H9 (cell line): ENCODE measurements at regions not wholly inside any gene's neighbourhood (a gene's known extent, or its start where the extent isn't known, plus 50 kb on each side); places are given as distances from the start of the nearest gene placed in this dataset.

Experiments used
- DNase-seq: peaks from one replicate; pipeline ENCODE4 v3.0.0-alpha.2; 2017
- H2AFZ ChIP-seq: one replicate; pipeline ENCODE4 v1.6.1; 2013; ENCODE audit warnings: mild to moderate bottlenecking, low read length, control low read depth, moderate library complexity
- H2AK5ac ChIP-seq: 2 replicates; pipeline ENCODE4 v1.6.1; 2013; ENCODE audit warnings: low read length, control low read depth, mixed read lengths; ENCODE audit not compliant: insufficient read length
- H2BK120ac ChIP-seq: one replicate; pipeline ENCODE4 v1.6.1; 2013; ENCODE audit warnings: low read depth, mild to moderate bottlenecking, low read length, control low read depth, inconsistent platforms; ENCODE audit not compliant: poor library complexity, severe bottlenecking
- H2BK12ac ChIP-seq: 2 replicates; pipeline ENCODE4 v1.6.1; 2013; ENCODE audit warnings: low read length, control low read depth, mixed read lengths, low read depth; ENCODE audit not compliant: insufficient read length
- H2BK15ac ChIP-seq: 2 replicates; pipeline ENCODE4 v1.6.1; 2013; ENCODE audit warnings: low read depth, low read length, control low read depth
- H2BK20ac ChIP-seq: one replicate; pipeline ENCODE4 v1.6.1; 2013; ENCODE audit warnings: low read depth, mild to moderate bottlenecking, low read length, control low read depth, inconsistent platforms; ENCODE audit not compliant: poor library complexity, severe bottlenecking
- H2BK5ac ChIP-seq: 2 replicates; pipeline ENCODE4 v1.6.1; 2013; ENCODE audit warnings: low read length, control low read depth, mixed read lengths; ENCODE audit not compliant: insufficient read length
- H3K14ac ChIP-seq: 2 replicates; pipeline ENCODE4 v1.6.1; 2013; ENCODE audit warnings: low read length, control low read depth; ENCODE audit not compliant: insufficient read depth
- H3K18ac ChIP-seq: 2 replicates; pipeline ENCODE4 v1.6.1; 2013; ENCODE audit warnings: low read depth, mild to moderate bottlenecking, mixed read lengths, low read length, control low read depth; ENCODE audit not compliant: insufficient read length
- H3K23ac ChIP-seq: 2 replicates; pipeline ENCODE4 v1.6.1; 2013; ENCODE audit warnings: low read length, control low read depth, mixed read lengths, low read depth; ENCODE audit not compliant: insufficient read length
- H3K23me2 ChIP-seq: 2 replicates; pipeline ENCODE4 v1.6.1; 2013; ENCODE audit warnings: low read depth, mild to moderate bottlenecking, mixed read lengths, low read length, control low read depth; ENCODE audit not compliant: insufficient read length, poor library complexity, severe bottlenecking
- H3K27ac ChIP-seq: 2 replicates; pipeline ENCODE4 v1.5.1; 2013; ENCODE audit warnings: low read length, control low read depth, mixed read lengths, low read depth; ENCODE audit not compliant: insufficient read length
- H3K27me3 ChIP-seq: 2 replicates; pipeline ENCODE4 v1.6.1; 2013; ENCODE audit warnings: low read length, control low read depth, inconsistent platforms; ENCODE audit not compliant: insufficient read depth
- H3K4ac ChIP-seq: 2 replicates; pipeline ENCODE4 v1.6.1; 2013; ENCODE audit warnings: low read depth, mild to moderate bottlenecking, control low read depth, inconsistent platforms, low read length, moderate library complexity
- H3K4me1 ChIP-seq: 2 replicates; pipeline ENCODE4 v1.6.1; 2013; ENCODE audit warnings: low read length, control low read depth, inconsistent platforms; ENCODE audit not compliant: insufficient read depth
- H3K4me2 ChIP-seq: 2 replicates; pipeline ENCODE4 v1.6.1; 2013; ENCODE audit warnings: low read length, control low read depth, mixed read lengths; ENCODE audit not compliant: insufficient read length, insufficient read depth
- H3K56ac ChIP-seq: 2 replicates; pipeline ENCODE4 v1.6.1; 2013; ENCODE audit warnings: low read depth, mild to moderate bottlenecking, mixed read lengths, low read length, control low read depth; ENCODE audit not compliant: insufficient read length
- H3K79me1 ChIP-seq: 2 replicates; pipeline ENCODE4 v1.6.1; 2013; ENCODE audit warnings: low read depth, mild to moderate bottlenecking, moderate library complexity, low read length, control low read depth, inconsistent platforms; ENCODE audit not compliant: insufficient read depth, poor library complexity, severe bottlenecking
- H3K79me2 ChIP-seq: 2 replicates; pipeline ENCODE4 v1.6.1; 2013; ENCODE audit warnings: low read length, control low read depth, inconsistent platforms; ENCODE audit not compliant: insufficient read depth
- H3K9ac ChIP-seq: 2 replicates; pipeline ENCODE4 v1.6.1; 2013; ENCODE audit warnings: low read length, control low read depth, mixed read lengths; ENCODE audit not compliant: insufficient read length; ENCODE audit errors: extremely low read depth
- H3K9me3 ChIP-seq: one replicate; pipeline ENCODE4 v1.6.1; 2013; ENCODE audit warnings: low read depth, low read length, inconsistent platforms; ENCODE audit not compliant: control insufficient read depth
- H3T11ph ChIP-seq: one replicate; pipeline ENCODE4 v1.6.1; 2013; ENCODE audit warnings: mild to moderate bottlenecking, low read length, control low read depth, inconsistent platforms
- H4K20me1 ChIP-seq: one replicate; pipeline ENCODE4 v1.6.1; 2013; ENCODE audit not compliant: control insufficient read depth, insufficient read length, insufficient read depth
- H4K5ac ChIP-seq: 2 replicates; pipeline ENCODE4 v1.6.1; 2013; ENCODE audit warnings: low read depth, mild to moderate bottlenecking, mixed read lengths, low read length, control low read depth; ENCODE audit not compliant: insufficient read length
- H4K8ac ChIP-seq: replicated peaks from 2 replicates; pipeline ENCODE4 v1.6.1; 2013; ENCODE audit warnings: low read length, control low read depth, mixed read lengths, low read depth; ENCODE audit not compliant: insufficient read length
- H4K91ac ChIP-seq: 2 replicates; pipeline ENCODE4 v1.6.1; 2013; ENCODE audit warnings: low read depth, mild to moderate bottlenecking, moderate library complexity, mixed read lengths, low read length, control low read depth; ENCODE audit not compliant: insufficient read length
- H3K27ac Mint-ChIP-seq, 3 experiments: 2 replicates in 2 of 3; 3 replicates in 1 of 3; pipeline ENCODE4 v1.8.0; 2020 to 2021; ENCODE audit warnings: mixed read lengths in 3 of 3, mild to moderate bottlenecking in 1 of 3, moderate library complexity in 1 of 3
- H3K27me3 Mint-ChIP-seq: 2 replicates; pipeline ENCODE4 v1.8.0; 2021; ENCODE audit warnings: low read depth, mild to moderate bottlenecking, moderate library complexity, mixed read lengths
- H3K36me3 Mint-ChIP-seq, 3 experiments: 2 replicates in 2 of 3; 3 replicates in 1 of 3; pipeline ENCODE4 v1.8.0; 2020 to 2021; ENCODE audit warnings: low read depth in 3 of 3, mixed read lengths in 3 of 3; ENCODE audit not compliant: insufficient read depth in 1 of 3
- H3K4me1 Mint-ChIP-seq, 2 experiments: 2 replicates each; pipeline ENCODE4 v1.8.0; 2020; ENCODE audit warnings: mixed read lengths in 2 of 2
- H3K4me3 Mint-ChIP-seq, 2 experiments: 2 replicates in 1 of 2; 3 replicates in 1 of 2; pipeline ENCODE4 v1.8.0; 2020 to 2021; ENCODE audit warnings: mild to moderate bottlenecking in 2 of 2, mixed read lengths in 2 of 2, moderate library complexity in 1 of 2
- H3K9me3 Mint-ChIP-seq, 2 experiments: 2 replicates in 1 of 2; 3 replicates in 1 of 2; pipeline ENCODE4 v1.8.0; 2020; ENCODE audit warnings: mild to moderate bottlenecking in 2 of 2, mixed read lengths in 2 of 2, moderate library complexity in 1 of 2
- CTCF ChIP-seq: fragments of 200-600 bp; sonication (generic); conservative IDR thresholded peaks from 3 replicates; pipeline ENCODE4 v1.8.0; 2021; ENCODE audit warnings: antibody characterized with exemption, mild to moderate bottlenecking

DNA sequence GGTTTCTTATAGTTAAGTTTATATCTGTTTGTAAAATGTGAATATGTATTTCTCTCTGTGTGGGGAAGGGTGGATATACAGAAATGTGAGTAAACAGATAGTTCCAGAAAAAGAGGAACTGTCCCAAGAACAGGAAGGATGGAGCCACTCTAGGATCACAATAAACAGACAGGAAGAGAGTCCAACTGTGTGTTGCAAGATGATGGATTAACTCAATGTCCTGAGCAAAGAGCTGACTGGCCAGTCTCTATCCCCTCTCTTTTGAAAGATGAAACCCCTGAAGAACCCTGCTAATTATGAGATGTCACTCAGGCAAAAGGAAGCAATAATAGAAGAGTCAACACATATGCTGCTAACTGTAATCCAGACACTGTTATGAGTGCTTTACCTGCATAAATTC lies 202.7 kb downstream of the SEMA6A start:
- Histone ChIP-seq H3K18ac (no peak overlapping the region), H2AK5ac (no peak overlapping the region), H4K91ac (no peak overlapping the region), H2BK12ac (no peak overlapping the region), H3K4me1 (peaks cover 4% of the 10 kb centered on the region; the same call in 1 of the 2 replicates), H3K27ac (no peak overlapping the region), H4K8ac (no peak overlapping the region), H2BK15ac (no peak overlapping the region), H3K4me2 (no peak overlapping the region), H3K56ac (no peak overlapping the region), H3K4ac (no peak overlapping the region), H2BK20ac (no peak overlapping the region), H3K9ac (no peak overlapping the region), H2BK120ac (no peak overlapping the region), H3K23me2 (no peaks in the 10 kb centered on the region), H3T11ph (no peak overlapping the region), H4K20me1 (no peaks in the 10 kb centered on the region), H3K27me3 (no peaks in the 10 kb centered on the region), H4K5ac (no peak overlapping the region), H3K14ac (no peak overlapping the region), H3K23ac (no peak overlapping the region), H2BK5ac (no peak overlapping the region), H3K9me3 (no peaks in the 10 kb centered on the region), H2AFZ (no peak overlapping the region), H3K79me1 (no peaks in the 10 kb centered on the region), H3K79me2 (no peaks in the 10 kb centered on the region)
- Mint-ChIP-seq H3K4me3 (no peak overlapping the region), H3K36me3 (no peaks in the 10 kb centered on the region; a peak in 1 of 7 replicates), H3K27ac (no peak overlapping the region), H3K9me3 (peaks cover 0 to 2% of the 10 kb centered on the region in 2 experiments; a peak in 1 of 5 replicates), H3K27me3 (no peaks in the 10 kb centered on the region; the same call in 1 of the 2 replicates), H3K4me1 (peaks cover 34% of the 10 kb centered on the region in 2 experiments)
- no peak for DNase-seq
- no peak for TF ChIP-seq CTCF
